GM18873 (cell line): ENCODE measurements at regions not wholly inside any gene's neighbourhood (a gene's known extent, or its start where the extent isn't known, plus 50 kb on each side); places are given as distances from the start of the nearest gene placed in this dataset.
"Not testable (repeated sequence)": the region's sequence is repeated elsewhere in the genome, so short reads cannot be mapped to it uniquely, and the experiment has no call there.

Experiments
- ATAC-seq: cut with Tn5 transposase; IDR thresholded peaks from one replicate; pipeline ENCODE4 v1.9.1; 2021; ENCODE audit warnings: mild to moderate bottlenecking, moderate library complexity, moderate number of reproducible peaks; ENCODE audit not compliant: unreplicated experiment, low FRiP score

DNA sequence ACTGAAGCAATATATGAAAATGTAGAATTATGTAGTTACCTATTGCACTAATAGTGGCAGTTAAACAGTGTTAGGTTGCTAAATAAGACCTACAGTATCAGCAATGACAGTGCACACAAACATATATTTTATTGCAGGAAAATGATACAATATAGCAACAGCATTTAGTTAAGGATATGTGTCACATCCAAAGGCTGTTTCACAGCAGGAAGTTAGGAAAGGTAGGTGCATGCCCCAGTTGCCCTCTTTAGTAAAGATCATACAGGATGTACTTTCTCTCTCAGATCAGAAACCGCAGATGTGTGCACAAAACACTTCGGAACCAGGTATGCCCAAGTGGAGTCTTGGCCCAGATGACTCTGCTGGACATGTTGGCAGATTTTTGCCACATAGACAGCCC, 444.1 kb downstream of the XIRP2 start:
- ATAC-seq: no peak

DNA sequence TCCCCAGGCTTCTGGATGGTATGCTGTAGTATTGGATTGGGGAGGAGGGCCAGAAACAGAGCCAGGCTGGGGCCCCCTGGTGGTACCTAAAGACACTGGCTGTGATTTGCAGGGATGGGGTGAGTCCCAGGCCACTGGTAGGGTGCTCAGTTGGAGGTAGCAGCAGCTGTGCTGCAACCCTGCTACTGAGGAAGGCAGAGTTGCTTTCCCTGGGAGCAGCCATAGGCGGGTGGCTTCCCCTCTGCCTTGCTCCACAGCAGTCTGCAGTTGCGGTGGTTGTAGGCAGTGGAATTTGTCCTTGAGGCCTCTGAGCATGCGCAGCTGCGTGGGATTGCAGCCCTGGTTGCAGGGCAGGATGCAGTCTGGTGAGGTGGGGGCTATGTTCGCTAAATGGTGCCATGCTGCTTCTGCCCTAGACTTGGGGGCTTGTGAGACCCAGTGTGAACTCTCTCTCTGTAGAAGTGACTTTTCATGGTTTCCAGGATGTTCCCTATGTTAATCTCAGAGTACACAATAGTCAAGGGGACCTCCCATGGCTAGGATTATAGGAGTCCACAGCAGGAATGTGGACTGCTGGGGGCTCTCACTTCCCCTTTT, 443.5 kb downstream of the XIRP2 start:
- ATAC-seq: no peak

DNA sequence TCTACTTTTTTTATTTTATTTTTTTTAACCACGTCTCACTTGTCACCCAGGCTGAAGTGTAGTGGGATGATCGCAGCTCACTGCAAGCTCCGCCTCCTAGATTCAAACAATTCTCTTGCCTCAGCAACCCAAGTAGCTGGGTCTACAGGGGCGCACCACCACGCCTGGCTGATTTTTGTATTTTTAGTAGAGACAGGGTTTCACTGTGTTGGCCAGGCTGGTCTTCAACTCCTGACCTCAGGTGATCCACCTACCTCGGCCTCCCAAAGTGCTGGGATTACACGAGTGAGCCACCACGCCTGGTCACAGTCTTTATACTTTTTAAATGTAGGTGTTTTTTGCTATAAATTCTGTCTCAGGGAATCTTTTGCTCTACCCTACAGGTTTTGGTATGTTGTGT, 440.5 kb downstream of the XIRP2 start:
- ATAC-seq: not testable (repeated sequence)

DNA sequence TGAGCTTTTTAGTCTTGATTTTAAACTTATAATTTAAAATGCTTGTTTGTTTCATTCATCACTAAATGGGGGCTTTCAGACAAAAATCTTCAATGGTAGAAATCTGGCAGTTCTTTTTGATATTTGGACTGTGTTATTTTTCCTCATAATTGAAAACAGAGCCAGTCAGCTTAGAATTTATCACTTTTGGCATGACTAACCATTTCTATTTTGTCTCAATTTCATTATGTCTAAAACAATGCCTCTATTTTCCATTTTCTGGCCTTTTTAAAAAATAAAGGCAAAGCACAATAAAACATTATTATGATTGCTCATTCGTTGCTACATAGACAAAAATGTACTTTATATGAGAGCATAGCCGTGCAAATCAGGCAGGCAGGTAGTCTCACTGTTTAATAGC, 434.5 kb downstream of the XIRP2 start:
- ATAC-seq: no peak

DNA sequence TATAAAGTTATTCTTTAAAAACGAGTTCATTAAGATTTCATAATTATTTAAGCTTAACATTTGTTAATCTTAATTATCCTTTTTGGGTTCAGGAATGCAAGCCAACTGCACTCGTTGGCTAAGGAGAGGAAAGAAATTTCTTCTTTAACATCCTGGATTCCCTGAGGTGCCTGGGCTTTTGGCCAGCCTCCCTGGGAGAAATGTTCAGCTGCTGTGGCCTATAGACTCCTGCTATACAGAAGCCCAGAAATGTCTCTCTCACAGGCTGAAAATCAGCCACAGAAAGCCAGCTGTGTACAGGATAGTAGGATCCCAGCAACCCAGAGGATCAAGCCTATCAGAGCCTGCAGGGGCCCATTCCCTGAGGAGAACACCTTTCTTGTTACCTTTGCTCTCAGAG, 430.3 kb downstream of the XIRP2 start:
- ATAC-seq: no peak

DNA sequence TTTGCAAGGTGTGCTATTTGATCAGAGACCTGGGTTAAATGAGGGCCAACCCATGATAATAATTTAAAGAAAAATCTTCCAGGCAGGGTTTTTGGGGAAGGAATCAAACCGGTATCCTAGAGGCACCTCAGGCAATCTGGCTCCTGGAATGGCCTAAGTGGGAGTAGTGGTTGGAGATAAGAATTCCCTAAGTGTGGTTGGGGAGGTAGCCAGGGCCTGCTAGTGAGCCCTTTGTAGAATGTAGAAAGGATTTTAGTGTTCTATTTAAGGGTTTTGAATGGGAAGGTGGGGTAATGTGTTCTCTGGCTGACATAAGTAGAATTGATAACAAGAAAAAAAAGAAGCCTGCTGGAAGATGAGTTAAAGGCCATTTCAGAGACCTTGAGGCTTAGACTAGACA, 422.2 kb downstream of the XIRP2 start:
- ATAC-seq: no peak
